ENCODE measurements at regions not wholly inside any gene's neighbourhood (a gene's known extent, or its start where the extent isn't known, plus 50 kb on each side); places are given as distances from the start of the nearest gene placed in this dataset.

DNA sequence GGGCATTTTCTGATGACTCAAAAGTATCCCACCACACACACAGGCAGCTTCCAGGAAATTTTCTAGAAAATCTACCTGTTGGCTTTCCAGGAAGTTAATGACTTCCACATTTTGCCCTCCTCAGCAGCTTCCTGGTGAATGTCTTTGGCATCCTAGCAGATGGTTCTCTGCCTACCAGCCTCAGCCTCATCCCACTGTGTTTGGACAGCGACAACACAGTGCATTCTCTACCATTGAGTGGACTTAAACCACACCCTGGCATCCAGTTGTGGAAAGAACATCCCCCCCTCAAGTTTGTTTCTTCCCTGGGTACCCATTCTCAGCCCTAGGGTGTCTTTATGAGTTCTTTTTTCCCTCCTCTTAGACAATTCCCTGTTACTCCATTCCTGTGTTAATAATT lies 50.8 kb upstream of the GADL1 start:
- DNase-seq: no peak

DNA sequence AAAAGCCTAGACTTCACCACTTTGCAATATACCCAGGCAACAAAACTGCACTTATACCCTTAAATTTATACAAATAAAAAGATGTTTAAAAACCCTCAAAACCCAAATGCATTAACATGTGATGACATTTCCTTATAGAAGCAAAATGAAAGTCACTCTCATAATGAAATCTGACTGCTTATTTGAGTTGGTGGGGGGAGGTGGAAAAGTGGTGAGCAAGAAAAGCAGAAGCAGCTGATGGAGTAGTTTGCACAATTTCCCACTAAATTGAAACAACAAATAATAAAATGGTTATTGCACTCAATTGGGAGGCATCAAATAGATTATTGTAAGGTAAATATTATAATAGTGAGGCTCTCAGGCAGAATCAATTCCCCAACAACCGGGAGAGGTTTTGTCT lies 54.0 kb upstream of the GADL1 start:
- no peak for DNase-seq

DNA sequence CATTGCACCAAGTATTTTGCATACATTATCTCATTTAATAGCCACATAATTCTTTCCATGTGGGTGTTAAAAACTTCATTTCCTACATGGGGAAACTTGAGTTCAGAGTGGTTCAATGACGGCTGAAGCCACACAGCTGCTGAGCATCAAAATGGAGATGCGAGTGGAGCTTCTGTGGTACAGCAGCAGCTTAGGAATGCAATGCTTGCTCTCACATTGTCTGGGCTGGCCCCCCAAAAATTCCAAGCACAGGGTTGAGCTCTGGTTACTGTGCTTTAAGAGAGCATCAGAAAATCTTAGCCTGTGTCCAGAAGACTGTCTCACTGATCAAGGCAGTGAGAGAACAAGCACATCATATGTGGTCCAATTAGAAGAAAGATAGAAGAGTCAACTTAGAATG lies 57.4 kb upstream of the GADL1 start:
- DNase-seq: no peak

DNA sequence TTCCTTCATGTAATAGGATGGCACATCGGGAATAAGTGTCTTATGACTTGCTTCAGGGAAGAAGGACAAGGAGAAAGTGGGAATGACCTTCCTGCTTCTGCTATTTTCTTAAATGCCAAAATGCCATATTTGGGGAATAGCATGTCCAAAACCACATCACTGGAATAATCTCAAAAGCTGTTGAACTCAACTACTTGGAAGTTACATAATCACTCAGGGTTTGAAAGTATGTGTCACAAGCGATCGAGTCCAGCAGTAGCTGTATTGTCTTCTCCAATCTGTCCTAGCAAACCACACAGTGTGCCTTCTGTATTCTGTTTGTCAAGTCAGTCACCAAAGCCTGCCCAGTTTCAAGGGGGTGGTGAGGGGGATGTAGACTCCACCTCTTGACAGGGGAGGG lies 58.3 kb upstream of the GADL1 start:
- DNase-seq: no peak

DNA sequence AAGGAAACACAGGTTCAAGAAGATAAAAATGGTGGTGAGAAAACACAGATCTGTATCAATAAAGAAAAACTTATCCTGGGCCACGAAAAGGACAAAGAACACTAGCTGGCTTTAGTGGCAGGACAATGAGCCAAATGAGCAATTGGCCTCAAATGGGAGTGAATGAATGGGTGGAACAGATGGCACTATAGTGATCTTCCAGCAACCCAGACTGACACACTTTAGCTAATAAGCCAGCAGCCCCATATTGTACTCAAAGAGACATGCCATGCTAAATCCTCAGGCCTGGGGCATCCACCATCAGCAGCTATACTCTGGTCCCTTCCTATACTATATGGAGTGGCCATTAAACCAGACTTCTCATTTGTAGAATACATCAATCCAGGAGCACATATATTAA lies 60.0 kb upstream of the GADL1 start:
- no peak for DNase-seq

DNA sequence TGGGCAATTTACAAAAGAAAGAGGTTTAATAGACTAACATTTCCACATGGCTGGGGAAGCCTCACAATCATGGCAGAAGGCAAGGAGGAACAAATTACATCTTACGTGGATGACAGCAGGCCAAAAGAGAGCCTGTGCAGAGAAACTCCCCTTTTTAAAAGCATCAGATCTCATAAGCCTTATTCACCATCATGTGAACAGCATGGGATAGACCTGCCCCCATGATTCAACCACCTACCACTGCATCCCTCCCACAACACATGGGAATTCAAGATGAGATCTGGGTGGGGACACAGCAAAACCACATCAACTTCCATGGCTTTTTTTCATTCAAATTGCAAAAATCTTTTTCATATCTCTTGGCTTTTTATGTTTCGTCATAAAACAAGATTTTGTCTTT lies 67.6 kb upstream of the GADL1 start:
- DNase-seq: no peak

DNA sequence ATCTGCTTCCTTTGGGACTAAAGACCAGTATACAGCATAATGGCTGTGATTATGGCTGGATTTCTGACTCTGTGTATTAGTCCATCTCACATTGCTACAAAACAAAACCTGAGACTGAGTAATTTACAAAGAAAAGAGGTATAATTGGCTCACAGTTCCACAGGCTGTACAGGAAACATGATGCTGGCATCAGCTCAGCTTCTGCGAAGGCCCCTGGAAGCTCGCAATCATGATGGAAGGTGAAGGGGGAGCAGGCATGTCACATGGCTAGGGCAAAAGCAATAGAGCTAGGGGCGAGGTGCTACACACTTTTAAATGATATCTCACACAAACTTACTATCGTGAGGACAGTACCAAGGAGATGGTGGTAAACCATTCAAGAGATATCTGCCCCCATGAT lies 68.0 kb upstream of the GADL1 start:
- DNase-seq: no peak

DNA sequence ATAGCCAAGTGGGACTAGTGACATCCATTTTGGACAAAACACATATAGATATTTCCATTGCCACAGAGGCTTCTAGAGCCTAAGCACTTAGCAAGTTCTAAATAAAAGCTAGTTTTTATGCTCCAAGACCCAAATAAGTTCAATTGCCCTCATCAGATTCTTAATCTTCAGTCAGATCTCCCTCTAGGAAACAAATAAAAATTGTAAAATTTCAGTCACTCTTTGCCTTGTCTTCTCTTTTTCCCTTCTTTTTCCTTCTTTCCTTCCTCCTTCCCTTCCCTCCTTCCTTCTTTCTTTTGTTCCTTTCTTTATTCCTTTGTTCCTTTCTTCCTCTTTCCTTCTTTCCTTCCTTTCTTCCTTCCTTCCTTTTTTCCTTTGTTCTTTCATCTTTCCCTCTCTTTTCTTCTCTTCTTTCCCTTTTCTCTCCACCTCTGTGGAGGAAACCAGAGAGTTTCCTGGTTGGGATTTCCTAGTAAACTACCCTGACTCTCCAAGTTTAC lies 68.8 kb upstream of the GADL1 start:
- no peak for DNase-seq

DNA sequence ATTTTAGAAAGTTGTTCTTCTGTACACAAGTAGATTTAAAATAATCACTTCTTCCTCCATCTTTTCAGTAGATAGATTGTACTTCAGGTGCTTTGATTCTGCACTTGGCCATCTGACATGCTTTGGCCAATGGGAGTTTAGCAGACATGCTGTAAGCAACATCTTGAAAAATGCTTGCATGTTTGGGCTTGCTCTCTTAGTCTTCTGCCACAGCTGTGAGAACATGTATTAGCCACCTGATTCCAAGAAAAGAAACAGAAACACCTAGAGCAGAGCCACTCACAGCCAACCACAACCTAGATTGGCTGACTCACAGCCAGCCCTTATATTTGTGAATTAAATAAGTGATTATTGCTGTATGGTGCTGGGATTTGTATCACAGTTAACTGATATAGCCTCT lies 70.2 kb upstream of the GADL1 start:
- DNase-seq: no peak

DNA sequence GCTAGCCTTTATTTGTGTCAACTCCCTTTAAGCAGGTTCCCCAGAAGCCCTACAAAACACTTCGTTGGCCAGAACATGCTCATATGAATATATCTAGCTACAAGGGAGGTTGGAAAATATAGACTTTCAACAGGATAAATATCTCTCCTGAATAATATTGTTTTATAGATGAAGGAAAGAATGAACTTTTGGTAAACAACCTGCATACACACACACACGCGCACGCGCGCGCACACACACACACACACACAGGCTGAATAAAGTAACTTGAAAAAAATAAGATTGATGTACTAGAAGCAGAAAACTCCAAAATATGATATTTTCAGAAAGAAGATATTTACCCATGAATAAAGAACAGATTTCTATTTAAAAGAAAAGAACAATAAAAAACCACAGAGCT lies 72.4 kb upstream of the GADL1 start:
- DNase-seq: no peak

DNA sequence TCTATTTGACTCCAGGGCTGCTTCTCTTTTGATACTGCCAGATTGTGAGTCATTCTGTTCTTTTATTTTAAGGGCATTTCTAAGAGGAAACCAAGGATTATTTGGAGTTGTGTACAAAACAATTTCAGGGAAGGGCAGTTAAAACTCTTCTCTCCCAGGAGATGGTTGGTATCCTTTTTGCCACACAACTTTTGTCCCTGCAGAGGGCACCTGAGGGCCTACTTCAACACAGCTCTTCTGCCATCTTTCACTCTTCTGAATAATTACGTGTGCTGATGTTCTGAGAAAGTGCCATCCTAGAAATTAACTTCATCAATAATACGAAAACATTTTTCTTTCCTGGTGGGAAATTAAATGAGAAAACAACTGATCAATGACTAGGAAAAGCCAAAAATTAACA lies 75.7 kb upstream of the GADL1 start:
- no peak for DNase-seq

DNA sequence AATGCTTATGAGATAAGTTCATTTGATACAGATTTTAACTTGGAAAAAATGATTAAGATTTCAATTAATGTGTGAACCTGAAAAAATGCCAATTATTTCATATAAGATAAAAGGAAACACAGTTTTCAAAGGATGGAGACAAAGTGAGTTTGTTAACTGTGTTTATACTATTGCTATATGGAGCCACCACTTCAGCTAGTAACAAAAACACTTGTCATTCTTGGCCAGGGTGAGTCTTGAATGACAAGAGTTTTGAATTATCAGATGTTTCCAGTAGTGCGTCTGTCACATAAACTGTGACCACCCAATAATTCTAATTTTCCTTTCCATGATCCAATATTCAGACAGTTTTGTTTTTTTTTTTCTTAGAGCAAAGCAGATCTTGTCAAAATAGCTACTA lies 78.0 kb upstream of the GADL1 start:
- no peak for DNase-seq

DNA sequence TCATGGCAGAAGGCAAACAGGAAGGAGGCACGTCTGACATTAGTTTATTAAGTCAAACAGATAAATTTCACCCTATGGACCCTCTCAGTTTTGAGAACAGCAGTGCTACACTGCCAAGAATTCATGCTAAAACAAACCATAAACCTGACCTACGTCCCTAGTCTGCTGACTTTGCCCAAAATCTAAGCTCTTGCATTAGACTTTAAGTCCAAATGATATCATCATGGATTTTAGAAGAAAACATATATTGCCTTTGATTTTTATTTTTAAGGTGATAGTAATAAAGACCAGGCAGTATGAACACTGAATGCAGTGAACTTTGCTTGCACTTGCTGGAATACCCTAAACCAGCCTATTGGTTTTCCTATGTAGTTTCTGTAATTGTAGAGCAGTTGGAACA lies 79.6 kb upstream of the GADL1 start:
- DNase-seq: no peak

DNA sequence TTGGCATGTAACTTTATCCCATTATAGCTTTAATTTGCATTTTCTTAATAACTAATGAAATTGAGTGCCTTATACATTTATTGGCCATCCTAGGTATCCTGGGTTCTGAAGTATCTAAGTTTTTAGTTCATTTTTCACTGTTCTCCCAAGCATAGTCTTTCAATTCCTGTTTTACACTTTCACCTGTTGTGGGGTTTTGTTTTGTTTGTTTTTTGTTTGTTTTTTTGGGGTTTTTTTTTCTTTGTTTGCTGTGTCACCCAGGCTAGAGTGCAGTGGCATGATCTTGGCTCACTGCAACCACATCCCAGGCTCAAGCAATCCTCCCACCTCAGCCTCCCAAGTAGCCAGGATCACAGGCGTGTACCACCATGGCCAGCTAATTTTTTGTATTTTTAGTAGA lies 83.1 kb upstream of the GADL1 start:
- DNase-seq: no peak

DNA sequence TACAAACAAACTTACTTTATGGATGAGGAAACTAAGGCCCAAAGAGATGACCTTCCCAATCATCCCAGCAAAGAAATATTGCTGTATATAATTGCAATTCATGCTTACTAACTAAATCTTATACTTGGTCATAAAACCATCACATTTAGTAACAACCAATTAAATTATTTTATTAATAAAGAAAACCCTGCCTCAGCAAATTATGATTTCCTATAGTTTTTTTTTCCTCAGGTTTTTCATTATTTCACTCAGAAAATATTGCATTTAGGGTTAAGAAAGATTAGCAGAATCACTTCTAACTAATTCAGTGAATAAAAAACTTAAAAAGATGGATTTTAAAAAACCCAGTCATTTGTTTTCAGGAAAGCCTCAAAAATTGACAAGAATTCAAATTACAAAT lies 86.5 kb upstream of the GADL1 start:
- no peak for DNase-seq

DNA sequence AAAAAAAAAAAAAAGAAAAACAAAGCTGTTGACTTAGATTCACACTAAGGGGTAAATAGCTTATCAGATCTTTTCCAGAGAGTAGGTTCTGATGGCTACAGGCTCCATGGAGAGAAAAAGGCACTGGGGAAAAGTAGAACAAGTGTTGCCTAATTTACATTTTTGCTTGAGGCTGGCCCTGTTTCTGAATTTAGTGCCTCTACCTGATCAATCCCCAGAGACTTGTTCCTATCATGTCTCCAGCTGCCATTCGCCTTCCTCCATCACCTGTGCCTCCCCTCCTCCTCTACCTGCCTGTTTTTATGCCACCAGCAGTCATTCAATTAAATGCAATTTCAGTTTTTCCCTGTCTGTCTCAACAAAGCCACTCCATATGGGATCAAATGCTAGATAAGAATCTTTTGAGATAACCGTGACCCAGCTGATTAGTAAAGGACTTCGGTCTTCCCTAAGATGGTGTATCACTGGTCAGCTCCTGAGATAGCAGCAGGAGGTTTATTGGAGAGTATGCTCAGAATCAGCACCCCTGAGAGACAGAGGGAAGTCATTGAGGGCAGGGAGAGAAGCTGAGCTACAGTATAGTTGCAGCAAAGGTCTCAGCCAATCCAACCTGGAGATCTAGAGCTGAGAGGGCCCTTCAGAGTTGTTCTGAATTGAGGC lies 88.1 kb upstream of the GADL1 start:
- DNase-seq: no peak

DNA sequence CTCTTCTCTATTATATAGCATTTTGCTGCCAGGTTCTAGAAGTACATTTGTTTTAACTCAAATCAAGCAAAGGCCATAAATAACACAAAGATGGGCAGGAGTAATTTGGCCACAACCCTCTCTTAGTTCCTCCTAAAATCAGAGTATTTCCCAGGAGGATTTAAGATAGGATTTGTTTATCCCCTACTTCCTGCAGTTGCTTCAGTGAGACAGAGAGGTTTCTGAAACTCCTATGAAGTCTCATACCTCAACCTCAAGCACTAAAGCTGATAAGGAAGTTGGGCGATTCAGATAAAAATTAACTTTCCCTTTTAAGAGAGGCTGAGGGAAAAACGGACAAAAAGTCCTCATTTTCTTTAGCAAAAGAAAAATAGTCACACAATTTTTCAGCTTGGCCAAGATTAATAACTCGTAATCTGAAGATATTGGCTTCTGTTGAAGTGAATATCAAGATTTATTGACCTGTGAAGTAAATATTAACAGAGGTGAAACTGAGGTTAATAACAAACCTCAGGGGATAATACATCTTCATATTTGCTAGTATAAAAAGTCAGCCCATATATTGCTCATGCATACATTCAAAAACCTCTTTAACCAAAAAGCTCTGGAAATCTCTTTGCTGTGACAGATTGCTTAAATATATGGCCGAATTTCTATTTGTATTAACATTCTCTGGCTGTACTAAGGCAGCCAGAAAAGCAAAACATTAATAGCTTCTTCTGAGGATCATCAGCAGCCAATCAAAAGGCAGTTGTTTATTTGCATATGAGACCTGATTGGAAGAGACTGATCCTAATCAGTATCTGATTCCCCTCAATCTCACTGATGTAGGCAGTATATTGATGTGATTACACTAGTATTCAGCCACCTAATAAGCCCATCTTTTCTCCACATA lies 90.6 kb upstream of the GADL1 start:
- DNase-seq: no peak

DNA sequence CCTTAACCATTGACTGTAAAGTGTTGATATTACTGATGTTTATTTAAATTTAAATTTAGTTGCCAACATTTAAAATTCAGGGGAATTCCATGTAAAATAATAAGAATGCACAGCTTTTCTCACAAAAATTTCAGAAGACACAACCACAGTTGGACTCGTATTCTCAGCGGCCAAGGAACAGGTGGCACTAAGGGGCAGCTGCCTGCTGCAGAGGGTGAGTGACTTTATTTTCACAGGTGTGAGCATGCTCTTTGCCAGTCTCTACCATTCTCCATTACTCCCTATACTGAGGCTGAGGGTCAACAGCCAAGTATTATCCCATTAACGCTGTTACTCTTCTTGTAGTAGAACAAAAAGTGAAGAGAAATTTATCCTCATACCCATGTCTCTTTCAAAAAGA lies 92.1 kb upstream of the GADL1 start:
- no peak for DNase-seq

DNA sequence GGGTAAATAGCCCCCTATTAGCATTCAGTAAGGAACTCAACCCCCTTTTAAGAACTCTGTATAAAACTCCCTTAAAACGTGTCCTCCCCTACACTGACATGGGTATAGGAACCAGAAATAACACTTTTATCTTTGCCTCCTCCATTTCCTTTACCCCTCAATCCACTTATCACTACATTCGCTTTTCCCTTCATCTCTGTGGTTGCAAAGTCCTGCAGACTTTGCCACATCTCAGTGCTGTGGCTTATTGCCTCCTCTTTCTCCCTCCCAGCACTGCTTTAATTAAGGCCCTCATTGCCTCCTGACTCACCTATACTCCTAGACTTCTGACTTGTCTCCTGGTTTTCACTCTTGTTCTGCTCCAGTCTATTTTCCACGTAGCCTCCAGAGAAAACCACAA lies 94.3 kb upstream of the GADL1 start:
- no peak for DNase-seq

DNA sequence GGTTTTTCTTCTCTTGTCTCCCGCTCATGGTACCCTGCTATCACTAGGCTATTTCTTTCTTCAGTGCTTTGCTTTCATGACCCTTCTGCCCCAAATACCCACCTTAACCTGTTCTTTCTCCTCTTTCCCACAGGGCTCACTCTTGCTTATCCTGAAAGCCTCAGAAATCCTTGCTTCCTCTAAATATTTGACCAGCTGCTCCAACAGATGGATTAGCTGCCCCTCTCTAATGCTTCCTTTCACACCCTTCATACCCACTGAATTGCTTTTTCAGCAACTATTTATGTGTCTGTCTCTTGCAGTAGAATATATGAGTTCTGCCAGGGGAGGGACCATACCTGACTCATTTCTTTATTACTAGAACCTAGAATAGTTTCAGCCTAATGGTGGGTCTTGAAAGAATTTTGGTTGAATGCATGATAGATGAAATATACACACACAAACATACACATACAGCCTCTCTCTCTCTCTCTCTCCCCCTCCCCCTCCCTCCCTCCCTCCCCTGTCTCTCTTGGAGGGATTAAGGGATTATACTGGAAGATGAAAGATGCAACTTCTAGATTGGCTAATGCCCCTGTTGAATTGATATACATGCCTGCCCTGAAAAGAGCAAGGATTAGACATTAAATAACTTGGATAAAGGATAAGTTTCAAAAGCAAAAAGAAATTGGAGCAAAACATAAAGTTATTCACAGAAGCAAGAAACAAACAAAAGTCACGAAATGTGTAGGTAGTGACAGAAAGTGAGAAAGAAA lies 95.0 kb upstream of the GADL1 start:
- DNase-seq: no peak

DNA sequence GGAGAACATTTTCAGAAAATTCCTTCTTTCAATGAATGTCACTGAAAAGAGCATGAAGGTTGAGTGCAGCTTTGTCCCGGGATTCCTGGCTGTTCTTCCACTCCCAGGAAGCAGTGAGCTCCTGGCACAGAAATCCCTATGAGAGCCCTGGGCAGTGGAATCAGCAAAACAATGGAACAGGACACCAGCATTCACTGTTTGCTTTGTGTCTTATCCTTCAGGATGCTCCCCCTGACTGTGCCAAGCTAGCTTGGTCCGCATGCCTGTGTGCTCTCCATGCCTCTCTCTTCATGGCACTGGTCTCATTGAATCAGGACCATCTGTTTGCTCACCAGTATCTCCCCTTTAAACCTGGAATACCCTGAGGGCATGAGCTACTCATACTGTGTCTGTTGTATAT lies 102.0 kb upstream of the GADL1 start:
- DNase-seq: no peak

DNA sequence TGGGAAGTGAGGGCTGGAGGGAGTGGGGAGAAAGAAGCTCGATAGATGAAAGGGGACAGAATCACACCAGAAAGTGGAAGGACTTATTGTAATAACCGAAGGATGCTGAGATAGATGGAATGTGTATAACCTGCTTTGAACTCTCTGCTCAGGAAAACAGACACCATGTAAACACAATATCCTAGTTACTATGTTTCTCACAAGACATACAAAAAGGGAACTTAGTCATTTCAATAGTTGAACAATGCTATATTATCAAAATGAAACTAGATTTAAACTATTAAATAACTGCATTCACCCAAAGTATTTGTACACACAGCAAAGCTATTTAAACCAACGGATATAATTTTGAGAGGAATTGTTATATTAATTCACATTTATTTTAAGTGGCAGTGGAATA lies 108.3 kb upstream of the GADL1 start:
- DNase-seq: no peak

DNA sequence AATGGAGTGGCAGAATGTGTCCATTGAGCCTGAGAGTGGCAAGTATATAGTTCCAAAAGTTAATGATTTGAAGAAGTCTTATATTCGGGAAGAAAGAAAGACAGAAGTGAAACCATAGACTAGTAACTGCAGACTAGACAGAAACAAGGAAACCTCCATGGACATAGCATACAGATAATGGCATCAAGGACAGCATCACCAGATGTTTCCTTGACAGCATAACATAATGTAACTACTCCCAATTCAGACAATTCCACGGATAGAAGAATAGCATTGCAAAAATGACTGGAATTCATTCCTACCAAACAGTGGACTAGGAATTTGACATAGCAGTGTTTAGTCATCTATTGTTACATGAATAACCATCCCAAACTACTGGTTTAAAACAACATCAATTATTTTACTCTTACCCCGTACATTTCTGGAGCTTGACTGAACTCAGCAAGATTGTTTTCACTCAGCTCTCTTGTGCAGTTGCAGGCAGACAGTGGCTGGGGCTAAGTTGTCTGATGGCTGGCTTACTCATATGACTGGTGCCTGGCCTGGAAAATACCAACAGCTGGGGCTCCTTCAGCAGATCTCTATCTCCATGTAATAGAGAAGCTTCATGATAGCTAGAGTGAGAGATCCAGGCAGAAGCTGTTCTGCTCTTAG lies 109.7 kb upstream of the GADL1 start:
- DNase-seq: no peak
